Karpas-422 (cell line): ENCODE measurements at regions not wholly inside any gene's neighbourhood (a gene's known extent, or its start where the extent isn't known, plus 50 kb on each side); places are given as distances from the start of the nearest gene placed in this dataset.
"Not testable (repeated sequence)": the region's sequence is repeated elsewhere in the genome, so short reads cannot be mapped to it uniquely, and the experiment has no call there.

Source experiments
- DNase-seq: peaks from one replicate; pipeline ENCODE4 v3.0.0-alpha.2; 2015
- H2AFZ ChIP-seq: fragments of 200-600 bp; sonication (generic); 2 replicates; pipeline ENCODE4 v1.6.1; 2014; ENCODE audit warnings: antibody characterized with exemption, low read length, mixed read lengths
- H3K27ac ChIP-seq: fragments of 200-600 bp; sonication (generic); 2 replicates; pipeline ENCODE4 v1.5.1; 2014; ENCODE audit warnings: mild to moderate bottlenecking, low read length, moderate library complexity
- H3K27me3 ChIP-seq: fragments of 200-600 bp; sonication (generic); 2 replicates; pipeline ENCODE4 v1.6.1; 2014; ENCODE audit warnings: low read length, mixed read lengths
- H3K36me3 ChIP-seq: fragments of 200-600 bp; sonication (generic); 2 replicates; pipeline ENCODE4 v1.6.1; 2014; ENCODE audit warnings: low read length, mixed read lengths; ENCODE audit not compliant: insufficient read depth
- H3K4me1 ChIP-seq: fragments of 200-600 bp; sonication (generic); 2 replicates; pipeline ENCODE4 v1.6.1; 2014; ENCODE audit warnings: mild to moderate bottlenecking, low read length, mixed read lengths
- H3K4me2 ChIP-seq: fragments of 200-600 bp; sonication (generic); 2 replicates; pipeline ENCODE4 v1.6.1; 2014; ENCODE audit warnings: low read length, low read depth, mild to moderate bottlenecking; ENCODE audit not compliant: poor library complexity, severe bottlenecking
- H3K4me3 ChIP-seq: fragments of 200-600 bp; sonication (generic); 2 replicates; pipeline ENCODE4 v1.5.1; 2014; ENCODE audit warnings: mild to moderate bottlenecking, antibody characterized with exemption, low read length, mixed read lengths
- H3K79me2 ChIP-seq: fragments of 200-600 bp; sonication (generic); 2 replicates; pipeline ENCODE4 v1.6.1; 2014; ENCODE audit warnings: mild to moderate bottlenecking, low read length, mixed read lengths
- H3K9ac ChIP-seq: fragments of 200-600 bp; sonication (generic); 2 replicates; pipeline ENCODE4 v1.6.0; 2014; ENCODE audit warnings: low read length
- H3K9me2 ChIP-seq: fragments of 200-600 bp; sonication (generic), shearing (Covaris generic); replicated peaks from 2 replicates; pipeline ENCODE4 v1.6.0; 2014; ENCODE audit warnings: mild to moderate bottlenecking, low read length, moderate library complexity; ENCODE audit not compliant: insufficient read depth
- H3K9me3 ChIP-seq: fragments of 300-700, 200-600 bp; sonication (generic); 2 replicates; pipeline ENCODE4 v1.6.1; 2014; ENCODE audit warnings: low read length, mixed read lengths
- H4K20me1 ChIP-seq: fragments of 200-600 bp; sonication (generic); 2 replicates; pipeline ENCODE4 v1.6.1; 2014; ENCODE audit warnings: mild to moderate bottlenecking, antibody characterized with exemption, low read length, low read depth; ENCODE audit not compliant: insufficient read depth

DNA sequence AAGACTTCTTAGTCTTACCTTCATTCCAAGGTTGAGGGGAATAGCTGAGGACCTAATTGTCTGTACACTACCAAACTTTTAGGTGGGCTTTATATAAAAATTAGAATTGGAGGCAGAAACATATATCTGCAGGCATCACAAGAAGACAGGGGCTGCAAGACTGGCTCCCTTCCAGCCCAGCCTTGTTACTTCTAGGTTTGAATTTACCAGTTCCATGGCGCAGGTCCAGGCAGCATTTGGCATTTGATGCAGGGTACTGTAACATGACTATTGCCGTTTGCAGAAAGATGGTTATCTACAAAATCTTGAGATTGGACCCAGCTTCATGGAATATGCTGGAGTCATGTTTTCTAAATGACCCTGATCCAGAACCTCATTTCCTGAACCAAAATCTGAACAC lies 105.4 kb upstream of the RHOBTB1 start:
- no peaks in the 10 kb centered on the region for H3K9me3 ChIP-seq
- H3K9ac ChIP-seq = no peak overlapping the region
- no peak overlapping the region for H2AFZ ChIP-seq
- H3K79me2 ChIP-seq = no peaks in the 10 kb centered on the region
- no peaks in the 10 kb centered on the region for H3K4me1 ChIP-seq
- no peak overlapping the region for H3K4me3 ChIP-seq
- H3K27ac ChIP-seq = no peak overlapping the region
- H3K4me2 ChIP-seq = no peak overlapping the region
- no peak for DNase-seq
- no peaks in the 10 kb centered on the region for H3K27me3 ChIP-seq
- H3K36me3 ChIP-seq = no peaks in the 10 kb centered on the region
- H4K20me1 ChIP-seq = no peaks in the 10 kb centered on the region
- H3K9me2 ChIP-seq = no peaks in the 10 kb centered on the region

DNA sequence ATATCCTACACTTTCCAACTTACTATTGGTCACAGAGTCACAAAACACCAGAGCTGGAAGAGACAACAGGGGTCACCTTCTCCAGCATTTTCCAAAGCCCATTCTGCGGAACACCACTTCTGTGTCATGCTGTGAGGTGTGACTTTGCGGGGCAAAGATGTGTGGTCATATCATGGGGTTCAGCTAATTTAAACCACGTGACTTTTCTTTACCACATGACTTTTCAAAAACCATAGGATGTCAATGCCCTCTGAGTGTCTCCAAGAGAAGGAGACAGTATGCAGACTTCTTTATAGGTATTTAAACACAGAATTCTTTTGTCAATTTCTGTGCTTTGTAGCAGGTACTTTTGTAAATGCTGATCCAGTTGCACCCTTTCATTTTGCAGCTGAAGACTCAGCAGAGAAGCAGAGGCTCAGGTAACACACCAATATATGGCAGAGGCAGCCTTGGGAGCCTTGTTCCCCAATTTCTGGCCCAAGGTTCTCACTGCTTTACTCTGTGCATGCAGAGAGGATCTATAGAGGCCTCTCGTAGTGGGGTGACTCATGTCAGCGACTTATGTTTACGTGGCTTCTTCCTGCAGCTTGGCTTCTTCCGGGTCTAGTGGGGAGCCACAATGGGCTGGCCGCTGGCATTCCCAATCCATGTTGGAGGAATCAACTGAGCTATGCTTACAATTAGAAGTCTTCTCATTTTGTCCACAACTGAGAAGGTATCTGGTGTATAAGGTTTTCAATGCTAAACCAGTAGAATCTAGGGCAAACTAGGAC lies 104.0 kb upstream of the RHOBTB1 start:
- DNase-seq = no peak
- Histone ChIP-seq H3K9me3 (no peaks in the 10 kb centered on the region), H3K79me2 (no peaks in the 10 kb centered on the region), H3K4me2 (no peak overlapping the region), H4K20me1 (no peaks in the 10 kb centered on the region), H3K9me2 (no peaks in the 10 kb centered on the region), H3K27ac (no peak overlapping the region), H3K36me3 (no peaks in the 10 kb centered on the region), H3K4me3 (no peak overlapping the region), H3K4me1 (no peaks in the 10 kb centered on the region), H2AFZ (no peak overlapping the region), H3K9ac (no peak overlapping the region), H3K27me3 (no peaks in the 10 kb centered on the region)

DNA sequence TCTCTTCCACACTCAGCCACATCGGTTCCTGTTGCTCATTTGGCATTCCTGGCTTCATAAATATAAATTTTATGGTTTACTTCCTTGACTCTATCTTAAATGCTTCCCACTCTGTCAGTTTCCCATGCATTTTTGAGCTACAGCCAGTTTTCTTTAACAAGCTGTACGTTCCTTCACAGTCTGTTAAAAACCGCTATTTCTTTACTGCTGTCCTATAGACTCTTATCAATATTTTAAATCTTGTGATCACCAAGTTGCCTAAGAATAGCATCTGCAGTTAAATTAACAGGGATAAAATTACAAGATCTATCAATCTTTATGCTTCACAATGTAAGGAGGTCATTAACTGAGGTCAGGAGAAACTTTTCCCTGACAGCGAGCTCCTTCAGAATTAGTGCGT lies 103.1 kb upstream of the RHOBTB1 start:
- Histone ChIP-seq H3K27me3 (no peaks in the 10 kb centered on the region), H3K4me2 (no peak overlapping the region), H2AFZ (no peak overlapping the region), H3K79me2 (no peaks in the 10 kb centered on the region), H3K27ac (no peak overlapping the region), H3K9me3 (no peaks in the 10 kb centered on the region), H4K20me1 (no peaks in the 10 kb centered on the region), H3K4me3 (no peak overlapping the region), H3K9ac (no peak overlapping the region), H3K4me1 (no peaks in the 10 kb centered on the region), H3K36me3 (no peaks in the 10 kb centered on the region), H3K9me2 (no peaks in the 10 kb centered on the region)
- DNase-seq = no peak

DNA sequence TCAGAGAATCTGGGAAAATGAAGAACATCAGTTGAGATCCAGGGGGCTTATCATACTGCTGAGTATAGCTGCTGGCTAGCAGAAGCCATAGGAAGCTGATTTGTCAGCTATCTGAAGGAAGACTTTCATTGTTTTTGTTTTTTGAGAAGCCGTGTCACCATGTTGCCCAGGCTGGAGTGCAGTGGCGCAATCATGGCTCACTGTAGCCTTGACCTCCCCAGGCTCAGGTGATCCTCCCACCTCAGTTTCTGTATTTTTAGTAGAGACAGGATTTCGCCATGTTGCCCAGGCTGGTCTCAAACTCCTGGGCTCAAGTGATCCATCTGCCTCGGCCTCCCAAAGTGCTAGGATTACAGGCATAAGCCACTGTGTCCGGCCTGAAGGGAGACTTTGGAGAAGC lies 101.5 kb upstream of the RHOBTB1 start:
- H3K4me1 ChIP-seq, H3K4me2 ChIP-seq, H3K4me3 ChIP-seq, H3K9ac ChIP-seq, H3K9me3 ChIP-seq, H4K20me1 ChIP-seq, DNase-seq, H3K27ac ChIP-seq, H3K36me3 ChIP-seq, H3K9me2 ChIP-seq, H2AFZ ChIP-seq, H3K79me2 ChIP-seq, H3K27me3 ChIP-seq: not testable (repeated sequence)

DNA sequence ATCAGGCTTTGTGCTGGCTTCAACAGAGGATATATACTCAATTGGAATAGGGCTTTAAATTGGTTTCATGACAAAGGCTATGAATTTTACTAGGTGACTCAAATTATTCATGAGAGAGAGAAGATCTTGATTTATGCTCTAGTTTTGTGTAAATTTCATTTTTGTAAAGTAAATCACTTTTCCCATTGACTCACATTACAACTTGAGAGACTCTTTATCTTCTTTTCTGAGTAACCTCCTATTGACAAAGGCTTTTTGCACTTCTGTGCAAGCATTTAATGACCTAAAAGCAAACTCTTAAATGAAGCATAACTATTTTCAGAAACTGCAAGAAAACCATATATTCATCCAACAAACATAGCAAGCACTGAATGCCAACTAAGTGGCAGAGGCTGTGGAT lies 98.5 kb upstream of the RHOBTB1 start:
- Histone ChIP-seq H4K20me1 (no peaks in the 10 kb centered on the region), H3K36me3 (no peaks in the 10 kb centered on the region), H3K27ac (no peak overlapping the region), H3K4me2 (no peak overlapping the region), H3K9ac (no peak overlapping the region), H3K9me3 (no peaks in the 10 kb centered on the region), H3K79me2 (no peaks in the 10 kb centered on the region), H3K27me3 (no peaks in the 10 kb centered on the region), H3K4me3 (no peak overlapping the region), H2AFZ (no peak overlapping the region), H3K9me2 (no peaks in the 10 kb centered on the region), H3K4me1 (no peaks in the 10 kb centered on the region)
- DNase-seq = no peak

DNA sequence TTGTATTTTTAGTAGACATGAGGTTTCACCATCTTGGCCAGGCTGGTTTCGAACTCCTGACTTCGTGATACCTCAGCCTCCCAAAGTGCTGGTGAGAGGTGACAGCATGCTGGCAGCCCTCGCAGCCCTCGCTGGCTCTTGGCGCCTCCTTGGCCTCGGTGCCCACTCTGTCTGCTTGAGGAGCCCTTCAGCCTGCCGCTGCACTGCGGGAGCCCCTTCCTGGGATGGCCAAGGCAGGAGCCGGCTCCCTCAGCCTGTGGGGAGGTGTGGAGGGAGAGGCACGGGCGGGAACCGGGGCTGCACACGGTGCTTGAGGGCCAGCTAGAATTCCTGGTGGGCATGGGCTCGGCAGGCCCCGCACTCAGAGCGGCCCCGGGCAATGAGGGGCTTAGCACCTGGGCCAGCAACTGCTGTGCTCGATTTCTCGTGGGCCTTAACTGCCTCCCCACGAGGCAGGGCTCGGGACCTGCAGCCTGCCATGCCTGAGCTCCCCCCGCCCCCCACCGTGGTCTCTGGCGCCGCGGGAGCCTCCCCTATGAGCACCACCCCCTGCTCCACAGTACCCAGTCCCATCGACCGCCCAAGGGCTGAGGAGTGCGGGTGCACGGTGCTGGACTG lies 96.5 kb upstream of the RHOBTB1 start:
- H3K4me2 ChIP-seq = no peak overlapping the region

DNA sequence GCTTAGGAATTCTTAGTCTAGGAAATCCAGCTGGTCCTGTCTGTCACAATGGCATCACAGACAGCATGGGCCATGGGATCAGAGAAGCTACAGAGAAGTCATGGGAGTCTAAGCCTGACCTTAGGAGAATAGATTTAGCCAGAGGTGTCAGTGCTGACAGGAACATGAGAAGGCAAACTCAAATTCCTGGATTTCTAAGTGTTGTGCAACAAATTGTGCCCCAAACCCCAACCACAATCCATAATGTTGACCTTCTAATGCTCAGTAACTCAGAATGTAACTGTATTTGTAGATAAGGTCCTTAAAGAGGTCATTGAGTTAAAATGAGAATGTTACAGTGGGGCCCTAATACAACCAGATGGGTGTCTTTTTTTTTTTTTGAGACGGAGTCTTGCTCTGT lies 95.9 kb upstream of the RHOBTB1 start:
- H3K27me3 ChIP-seq = no peaks in the 10 kb centered on the region

More for the DNA sequence above, 96.5 kb upstream of the RHOBTB1 start:
- H3K36me3 ChIP-seq = no peaks in the 10 kb centered on the region
- H3K79me2 ChIP-seq = no peaks in the 10 kb centered on the region
- H3K27ac ChIP-seq = no peak overlapping the region
- no peak overlapping the region for H2AFZ ChIP-seq
- H3K9ac ChIP-seq = no peak overlapping the region
- H3K9me2 ChIP-seq = no peaks in the 10 kb centered on the region
- no peaks in the 10 kb centered on the region for H3K4me1 ChIP-seq
- H3K27me3 ChIP-seq = no peaks in the 10 kb centered on the region
- no peaks in the 10 kb centered on the region for H4K20me1 ChIP-seq
- no peaks in the 10 kb centered on the region for H3K9me3 ChIP-seq
- no peak overlapping the region for H3K4me3 ChIP-seq
- no peak for DNase-seq

DNA sequence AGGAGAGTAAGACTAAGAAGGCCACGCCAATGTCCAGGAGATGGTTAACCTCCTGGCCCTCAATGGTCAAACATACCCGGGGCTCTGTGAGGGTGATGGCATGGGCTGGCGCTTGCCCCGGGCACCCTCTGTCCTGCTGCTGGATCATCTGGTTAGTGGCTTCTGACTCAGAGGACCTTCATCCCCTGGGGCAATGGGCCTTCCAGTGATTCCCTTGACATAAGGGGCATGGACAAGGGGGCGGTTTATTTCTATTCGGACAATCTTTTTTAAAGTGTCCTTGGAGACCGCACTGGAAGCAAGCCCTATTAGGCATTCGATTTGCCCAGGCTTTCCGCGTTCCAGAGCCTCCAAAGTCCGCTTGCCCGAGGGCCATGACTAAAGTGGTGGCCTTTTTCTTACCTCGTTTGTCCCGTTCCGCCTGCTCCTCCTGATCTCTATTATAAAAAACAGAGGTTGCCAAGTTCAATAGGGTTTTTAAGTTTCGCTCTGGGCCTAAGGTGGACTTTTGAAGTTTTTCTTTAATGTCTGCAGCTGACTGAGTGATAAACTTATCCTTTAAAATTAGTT lies 93.4 kb upstream of the RHOBTB1 start:
- not testable (repeated sequence) for H3K27me3 ChIP-seq, H3K9ac ChIP-seq, H3K4me3 ChIP-seq, H3K9me3 ChIP-seq, DNase-seq, H3K4me2 ChIP-seq, H4K20me1 ChIP-seq, H2AFZ ChIP-seq, H3K9me2 ChIP-seq, H3K27ac ChIP-seq, H3K4me1 ChIP-seq, H3K79me2 ChIP-seq, H3K36me3 ChIP-seq

More for the DNA sequence above, 95.9 kb upstream of the RHOBTB1 start:
- no peak overlapping the region for H3K27ac ChIP-seq
- H3K36me3 ChIP-seq = no peaks in the 10 kb centered on the region
- no peak overlapping the region for H3K4me3 ChIP-seq
- no peaks in the 10 kb centered on the region for H3K79me2 ChIP-seq
- no peak overlapping the region for H3K9ac ChIP-seq
- H2AFZ ChIP-seq = no peak overlapping the region
- DNase-seq = no peak
- H4K20me1 ChIP-seq = no peaks in the 10 kb centered on the region
- H3K4me1 ChIP-seq = no peaks in the 10 kb centered on the region
- H3K9me2 ChIP-seq = no peaks in the 10 kb centered on the region
- no peak overlapping the region for H3K4me2 ChIP-seq
- H3K9me3 ChIP-seq = no peaks in the 10 kb centered on the region
